Stimulated activated effector memory CD8-positive, alpha-beta T cell treated with anti-CD3 and anti-CD28 coated beads, Interleukin-12 subunit alpha, Interleukin-12 subunit beta, amount 100 ng/mL, for 72 hours (primary cell): ENCODE measurements at regions not wholly inside any gene's neighbourhood (a gene's known extent, or its start where the extent isn't known, plus 50 kb on each side); places are given as distances from the start of the nearest gene placed in this dataset.

Experiments
- ATAC-seq: fragments of 150-1000 bp; cut with Tn5 transposase; 2 replicates; pipeline ENCODE4 v1.10.0; 2021
- DNase-seq, 2 donors: peaks; one replicate each; pipeline ENCODE4 v3.0.0; 2021 to 2022; ENCODE audit warnings: low spot score in 2 of 2
- H3K27ac Mint-ChIP-seq: one replicate; pipeline ENCODE4 v1.8.0; 2022; ENCODE audit warnings: mild to moderate bottlenecking, mixed read lengths
- H3K36me3 Mint-ChIP-seq: one replicate; pipeline ENCODE4 v1.8.0; 2022; ENCODE audit warnings: mild to moderate bottlenecking, mixed read lengths
- H3K4me1 Mint-ChIP-seq: one replicate; pipeline ENCODE4 v1.8.0; 2022; ENCODE audit warnings: mixed read lengths
- H3K4me3 Mint-ChIP-seq: one replicate; pipeline ENCODE4 v1.8.0; 2022; ENCODE audit warnings: mild to moderate bottlenecking, mixed read lengths
- H3K9me3 Mint-ChIP-seq: one replicate; pipeline ENCODE4 v1.8.0; 2022; ENCODE audit warnings: mixed read lengths

DNA sequence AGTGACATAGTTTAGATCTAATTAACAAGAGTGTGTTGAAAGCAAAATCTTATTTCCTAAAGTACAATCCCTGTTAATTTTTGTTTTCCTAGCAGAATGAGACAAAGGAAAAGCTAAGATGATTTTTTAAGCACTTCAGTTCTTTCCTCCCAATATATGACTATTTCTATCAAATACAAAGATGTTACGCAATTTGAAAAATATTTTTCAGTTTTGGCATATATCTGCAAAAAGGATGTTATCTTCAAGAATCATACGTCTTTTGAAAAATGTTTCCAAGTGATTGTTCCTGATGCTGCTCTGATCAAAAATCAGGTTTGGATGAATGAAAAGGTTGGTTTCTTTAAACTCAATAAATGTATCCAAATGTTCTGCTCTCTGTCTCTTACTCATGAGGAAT, 486.7 kb upstream of the CPEB2 start:
- H3K4me3 Mint-ChIP-seq, result no peak overlapping the region
- no peaks in the 10 kb centered on the region for H3K9me3 Mint-ChIP-seq
- H3K27ac Mint-ChIP-seq, result no peak overlapping the region
- no peaks in the 10 kb centered on the region for H3K4me1 Mint-ChIP-seq
- no peak for ATAC-seq
- H3K36me3 Mint-ChIP-seq, result no peaks in the 10 kb centered on the region
- no peak for DNase-seq

DNA sequence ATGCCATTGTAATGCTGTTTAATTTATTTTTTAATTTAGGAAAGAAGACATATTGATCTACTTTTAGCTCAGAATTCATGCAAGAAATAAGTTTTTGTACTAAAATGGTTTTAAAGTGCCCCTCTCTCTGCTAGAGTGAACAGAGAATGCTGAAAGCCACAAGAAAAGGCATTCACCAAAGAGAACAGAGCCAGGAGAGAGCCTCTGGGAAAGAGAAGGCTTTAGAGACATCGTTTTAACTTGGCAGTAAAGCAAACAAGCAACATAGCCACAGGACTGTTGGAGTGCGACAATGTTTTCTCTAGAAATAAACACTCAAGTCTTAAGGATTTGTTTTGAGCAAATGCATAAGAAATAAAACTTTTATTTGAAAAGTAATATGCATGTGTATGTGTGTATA, 484.1 kb upstream of the CPEB2 start:
- Mint-ChIP-seq H3K4me1 (no peaks in the 10 kb centered on the region), H3K9me3 (no peaks in the 10 kb centered on the region), H3K36me3 (no peaks in the 10 kb centered on the region), H3K27ac (no peak overlapping the region), H3K4me3 (no peak overlapping the region)
- no peak for ATAC-seq
- no peak for DNase-seq

DNA sequence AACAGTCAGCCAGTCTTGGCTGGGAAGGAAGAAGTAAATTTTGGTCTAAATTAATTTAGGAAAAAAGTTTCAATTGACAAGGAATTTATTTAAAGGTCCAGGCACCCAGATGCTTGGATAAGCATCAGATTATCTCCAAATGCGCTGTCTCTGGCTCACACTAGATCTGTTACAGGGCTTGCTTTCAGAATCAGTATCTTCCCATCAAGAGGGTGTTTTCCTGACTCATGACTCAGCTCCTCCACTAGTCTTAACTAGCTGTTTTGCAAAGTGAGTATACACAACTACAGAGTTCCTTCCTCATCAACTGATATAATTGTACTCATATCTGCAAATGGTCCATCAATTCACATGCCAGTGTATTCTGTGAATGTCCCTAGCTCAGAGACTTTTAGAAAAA, 482.1 kb upstream of the CPEB2 start:
- no peaks in the 10 kb centered on the region for H3K4me1 Mint-ChIP-seq
- H3K9me3 Mint-ChIP-seq, result no peaks in the 10 kb centered on the region
- H3K27ac Mint-ChIP-seq, result no peak overlapping the region
- no peaks in the 10 kb centered on the region for H3K36me3 Mint-ChIP-seq
- H3K4me3 Mint-ChIP-seq, result no peak overlapping the region
- ATAC-seq (no peak), DNase-seq (no peak)

DNA sequence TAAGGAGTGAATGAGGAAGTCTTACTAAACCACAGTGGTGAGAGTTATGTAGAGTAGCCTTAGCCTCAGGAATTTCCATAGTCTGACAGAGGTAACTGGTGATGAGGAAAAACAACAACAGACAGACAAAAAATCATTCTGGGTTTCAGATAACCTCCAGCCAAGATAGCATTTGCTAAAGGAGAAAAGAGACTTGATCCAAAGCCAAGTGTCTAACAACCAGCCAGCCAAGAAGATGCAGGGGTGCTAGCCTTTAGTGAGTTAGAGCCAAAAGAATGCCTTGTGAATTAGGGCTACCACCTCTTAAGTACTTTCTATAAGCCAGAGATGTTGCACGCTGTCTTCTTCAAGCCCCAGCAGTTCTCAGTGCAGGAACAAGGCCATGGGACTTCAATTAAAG, 478.0 kb upstream of the CPEB2 start:
- Mint-ChIP-seq H3K36me3 (no peaks in the 10 kb centered on the region), H3K9me3 (no peaks in the 10 kb centered on the region)
- no peak for ATAC-seq

DNA sequence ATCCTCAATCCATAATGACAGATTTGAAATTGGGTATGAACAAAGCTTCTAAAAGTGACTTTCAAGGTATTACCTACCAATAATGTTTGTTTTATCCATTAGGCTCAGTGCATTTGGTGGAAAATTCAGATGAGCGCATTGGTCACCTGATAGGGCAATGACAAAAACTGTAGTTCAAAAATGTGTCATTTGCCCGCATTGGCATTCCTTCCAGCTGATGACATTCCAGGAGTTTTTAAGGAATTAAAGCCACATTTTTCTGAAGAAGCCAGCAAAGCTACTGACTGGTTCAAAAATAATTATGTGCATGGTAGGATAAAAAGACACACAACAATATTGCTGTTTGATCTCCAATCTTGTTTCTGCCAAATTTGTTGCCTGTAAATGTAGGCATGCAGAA, 473.4 kb upstream of the CPEB2 start:
- H3K4me1 Mint-ChIP-seq, result no peaks in the 10 kb centered on the region
- DNase-seq, result no peak
- H3K27ac Mint-ChIP-seq, result no peak overlapping the region
- no peak overlapping the region for H3K4me3 Mint-ChIP-seq
- ATAC-seq, result no peak
- no peaks in the 10 kb centered on the region for H3K36me3 Mint-ChIP-seq
- H3K9me3 Mint-ChIP-seq, result peaks cover 7% of the 10 kb centered on the region

More for the DNA sequence above, 478.0 kb upstream of the CPEB2 start:
- H3K27ac Mint-ChIP-seq, result no peak overlapping the region
- H3K4me1 Mint-ChIP-seq, result no peaks in the 10 kb centered on the region
- no peak for DNase-seq
- no peak overlapping the region for H3K4me3 Mint-ChIP-seq

DNA sequence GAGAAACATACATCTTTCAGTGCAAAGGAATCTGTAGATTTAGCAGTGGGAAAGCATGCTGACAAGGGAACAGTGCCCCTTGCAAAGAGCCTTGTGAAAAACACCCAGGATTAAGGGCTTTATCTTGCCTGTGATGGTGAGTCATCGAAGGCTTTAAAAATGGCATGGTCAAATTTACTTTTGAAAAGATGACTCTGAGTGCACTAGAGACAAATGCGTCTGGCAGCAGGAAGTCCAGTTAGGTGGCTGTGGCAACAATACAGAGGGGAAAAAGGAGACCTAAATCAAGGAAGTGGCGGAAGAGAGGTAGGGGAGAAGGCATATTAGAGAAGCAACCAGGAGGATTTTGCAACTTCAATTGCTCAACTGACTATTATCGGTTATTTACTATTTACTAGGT, 472.6 kb upstream of the CPEB2 start:
- Mint-ChIP-seq H3K4me1 (no peaks in the 10 kb centered on the region), H3K9me3 (peaks cover 7% of the 10 kb centered on the region), H3K4me3 (no peak overlapping the region), H3K36me3 (no peaks in the 10 kb centered on the region), H3K27ac (no peak overlapping the region)
- DNase-seq (no peak), ATAC-seq (no peak)

DNA sequence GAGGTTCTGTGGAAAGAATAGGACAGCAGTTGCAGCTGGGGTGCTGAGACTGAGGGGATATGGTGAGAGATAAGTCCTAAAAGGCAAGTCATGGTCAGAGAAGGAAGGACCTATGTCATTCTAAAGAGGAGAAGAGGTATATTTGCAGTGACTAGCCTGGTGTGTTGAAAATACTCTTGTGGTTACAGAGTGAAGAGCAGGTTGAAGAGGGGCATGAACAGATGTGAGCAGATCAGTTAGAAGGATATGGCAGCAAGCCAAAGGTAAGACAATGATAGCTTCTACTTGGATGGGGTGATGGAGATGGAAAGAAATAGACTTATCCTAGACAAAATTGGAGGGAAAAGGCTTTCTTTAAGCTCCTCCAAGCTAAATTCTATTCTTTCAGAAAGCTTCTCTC, 469.8 kb upstream of the CPEB2 start:
- no peak overlapping the region for H3K27ac Mint-ChIP-seq
- H3K4me3 Mint-ChIP-seq, result no peak overlapping the region
- DNase-seq (no peak), ATAC-seq (no peak)
- H3K9me3 Mint-ChIP-seq, result peaks cover 7% of the 10 kb centered on the region
- no peaks in the 10 kb centered on the region for H3K36me3 Mint-ChIP-seq
- no peaks in the 10 kb centered on the region for H3K4me1 Mint-ChIP-seq

DNA sequence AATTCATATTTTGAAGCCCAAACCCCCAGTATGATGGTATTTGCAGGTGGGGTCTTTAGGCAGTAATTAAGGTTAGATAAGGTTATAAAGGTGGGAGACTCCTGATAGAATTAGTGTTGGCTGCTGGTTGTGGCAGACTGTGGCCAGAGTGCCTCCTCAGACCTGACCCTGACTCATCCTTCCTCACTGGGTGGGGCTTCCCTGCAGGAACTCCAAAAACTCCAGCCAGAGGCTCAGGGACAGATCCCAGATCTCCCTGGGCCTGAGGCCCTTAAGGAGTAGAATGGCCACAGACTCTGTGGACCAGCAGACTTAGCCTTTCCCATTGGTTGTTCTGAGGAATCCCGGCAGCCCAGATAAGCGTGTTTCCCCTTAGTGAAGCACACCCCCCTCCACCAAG, 463.0 kb upstream of the CPEB2 start:
- Mint-ChIP-seq H3K27ac (no peak overlapping the region), H3K4me3 (no peak overlapping the region), H3K4me1 (no peaks in the 10 kb centered on the region), H3K36me3 (no peaks in the 10 kb centered on the region), H3K9me3 (peaks cover 7% of the 10 kb centered on the region)
- DNase-seq (no peak), ATAC-seq (no peak)

DNA sequence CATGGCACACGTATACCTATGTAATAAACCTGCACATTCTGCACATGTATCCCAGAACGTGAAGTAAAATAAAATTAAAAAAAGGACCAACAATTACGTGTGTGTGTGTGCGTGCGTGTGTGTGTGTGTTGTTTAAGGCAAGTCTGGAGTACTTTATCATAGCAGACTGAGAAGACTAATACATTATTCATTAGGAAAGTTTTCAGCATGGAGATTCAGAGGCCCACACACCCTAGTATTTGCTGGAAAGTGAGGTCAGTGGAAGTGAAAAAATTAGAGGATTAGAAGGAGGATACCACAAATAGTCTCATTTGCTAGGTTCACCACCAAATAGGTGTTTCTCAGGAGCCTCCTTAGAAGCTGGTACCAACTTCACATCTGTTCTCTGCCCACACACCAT, 457.1 kb upstream of the CPEB2 start:
- peaks cover 9% of the 10 kb centered on the region for H3K9me3 Mint-ChIP-seq
- no peaks in the 10 kb centered on the region for H3K4me1 Mint-ChIP-seq
- H3K36me3 Mint-ChIP-seq, result no peaks in the 10 kb centered on the region
- H3K27ac Mint-ChIP-seq, result no peak overlapping the region
- H3K4me3 Mint-ChIP-seq, result no peak overlapping the region
- ATAC-seq (no peak), DNase-seq (no peak)

DNA sequence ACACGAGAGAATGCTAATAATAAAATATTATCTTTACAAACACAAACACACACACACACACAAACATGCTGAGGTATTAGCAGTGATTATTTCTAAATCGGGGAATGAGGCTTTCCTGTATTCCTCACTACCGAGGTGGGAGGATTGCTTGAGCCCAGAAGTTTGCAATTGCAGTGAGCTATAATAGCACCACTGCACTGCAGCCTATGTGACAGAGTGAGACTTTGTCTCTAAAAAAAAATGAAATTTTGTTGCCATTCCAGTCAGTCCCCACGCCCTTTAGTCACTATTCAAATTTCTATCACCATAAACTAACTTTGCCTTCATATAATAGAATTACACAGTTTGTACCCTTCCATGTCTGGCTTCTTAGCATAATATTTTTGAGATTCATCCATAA, 456.5 kb upstream of the CPEB2 start:
- ATAC-seq (no peak), DNase-seq (no peak)
- no peak overlapping the region for H3K27ac Mint-ChIP-seq
- H3K4me1 Mint-ChIP-seq, result no peaks in the 10 kb centered on the region
- peaks cover 9% of the 10 kb centered on the region for H3K9me3 Mint-ChIP-seq
- no peak overlapping the region for H3K4me3 Mint-ChIP-seq
- H3K36me3 Mint-ChIP-seq, result no peaks in the 10 kb centered on the region

DNA sequence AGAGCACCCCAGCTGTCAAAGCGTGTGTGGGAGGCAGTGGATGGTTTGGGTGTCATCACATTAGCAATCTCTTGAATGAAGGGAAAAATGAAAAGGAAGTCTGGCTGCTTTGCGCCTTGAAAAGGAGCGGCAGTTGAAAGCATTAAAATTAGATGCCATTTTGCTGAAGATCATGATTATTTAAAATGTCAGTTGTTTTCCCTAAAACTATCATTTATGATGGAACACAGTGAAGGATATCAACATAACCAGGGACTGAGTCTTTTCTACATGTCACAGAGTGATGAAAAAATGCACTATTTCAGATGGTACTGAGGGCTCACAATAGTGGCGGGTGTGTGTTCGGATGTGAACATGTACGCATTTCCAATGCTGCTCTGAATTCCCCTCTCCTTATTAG, 450.2 kb upstream of the CPEB2 start:
- Mint-ChIP-seq H3K36me3 (no peaks in the 10 kb centered on the region), H3K9me3 (peaks cover 2% of the 10 kb centered on the region), H3K4me1 (no peaks in the 10 kb centered on the region), H3K27ac (no peak overlapping the region), H3K4me3 (no peak overlapping the region)
- DNase-seq (no peak), ATAC-seq (no peak)

DNA sequence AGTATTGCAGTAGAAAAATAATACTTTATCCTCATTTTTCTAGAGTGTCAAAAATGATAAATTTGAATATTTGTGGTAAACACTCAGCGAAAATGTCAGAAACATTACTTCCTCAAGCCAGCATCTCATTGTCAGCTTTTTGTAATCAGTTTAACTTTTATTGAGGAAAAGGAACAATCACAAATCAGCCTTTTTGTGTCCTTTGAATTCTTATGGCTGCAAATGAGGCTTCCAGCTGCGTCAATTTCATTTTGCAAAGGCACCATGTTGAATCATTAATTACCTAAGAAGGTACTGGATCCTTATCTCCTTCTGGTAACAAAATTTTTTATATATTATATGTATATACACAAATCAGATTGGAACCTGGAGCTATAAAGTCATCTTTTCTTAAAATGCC, 442.6 kb upstream of the CPEB2 start:
- no peaks in the 10 kb centered on the region for H3K36me3 Mint-ChIP-seq
- H3K4me3 Mint-ChIP-seq, result no peak overlapping the region
- no peak for DNase-seq
- H3K27ac Mint-ChIP-seq, result no peak overlapping the region
- no peaks in the 10 kb centered on the region for H3K4me1 Mint-ChIP-seq
- no peak for ATAC-seq
- H3K9me3 Mint-ChIP-seq, result peaks cover 10% of the 10 kb centered on the region

DNA sequence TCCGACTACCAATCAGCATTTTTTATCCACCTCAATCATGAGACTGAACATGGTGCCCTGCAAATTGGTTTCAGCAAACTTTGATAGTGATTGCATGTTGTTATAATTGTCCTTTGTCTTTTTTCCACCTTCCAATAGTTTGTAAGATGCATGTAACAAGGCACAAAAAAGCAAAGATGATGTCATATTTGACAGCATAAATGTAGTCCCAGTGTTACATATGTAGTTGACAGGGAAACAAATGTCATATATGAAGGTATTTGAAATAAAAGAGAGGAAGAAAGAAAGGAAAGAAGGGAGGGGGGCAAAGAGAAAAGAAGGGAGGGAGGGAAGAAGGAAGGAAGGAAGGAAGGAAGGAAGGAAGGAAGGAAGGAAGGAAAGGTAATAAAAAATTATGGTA, 441.7 kb upstream of the CPEB2 start:
- Mint-ChIP-seq H3K4me3 (no peak overlapping the region), H3K9me3 (peaks cover 10% of the 10 kb centered on the region), H3K4me1 (no peaks in the 10 kb centered on the region), H3K36me3 (no peaks in the 10 kb centered on the region), H3K27ac (no peak overlapping the region)
- ATAC-seq (no peak), DNase-seq (no peak)

DNA sequence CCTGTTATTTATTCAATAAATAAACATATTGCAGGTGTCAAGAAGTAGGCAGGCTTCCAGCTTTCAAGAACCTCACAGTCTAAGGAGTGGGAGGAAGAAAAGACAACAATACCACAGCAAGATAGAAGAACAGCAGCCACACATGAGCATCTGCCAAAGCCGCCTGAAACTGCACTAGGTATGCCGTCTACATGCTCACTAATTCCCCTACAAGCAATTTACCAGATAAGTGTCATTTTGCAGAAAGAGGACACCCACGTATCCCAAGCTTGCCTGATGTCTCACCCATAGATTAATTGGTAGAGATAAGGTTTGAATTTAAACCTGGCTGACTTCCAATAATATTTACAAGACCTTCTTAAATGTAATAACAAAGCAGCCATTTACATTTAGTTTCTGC, 439.4 kb upstream of the CPEB2 start:
- no peaks in the 10 kb centered on the region for H3K36me3 Mint-ChIP-seq
- H3K27ac Mint-ChIP-seq, result no peak overlapping the region
- ATAC-seq, result no peak
- H3K4me3 Mint-ChIP-seq, result no peak overlapping the region
- H3K4me1 Mint-ChIP-seq, result no peaks in the 10 kb centered on the region
- H3K9me3 Mint-ChIP-seq, result peaks cover 14% of the 10 kb centered on the region
- no peak for DNase-seq

DNA sequence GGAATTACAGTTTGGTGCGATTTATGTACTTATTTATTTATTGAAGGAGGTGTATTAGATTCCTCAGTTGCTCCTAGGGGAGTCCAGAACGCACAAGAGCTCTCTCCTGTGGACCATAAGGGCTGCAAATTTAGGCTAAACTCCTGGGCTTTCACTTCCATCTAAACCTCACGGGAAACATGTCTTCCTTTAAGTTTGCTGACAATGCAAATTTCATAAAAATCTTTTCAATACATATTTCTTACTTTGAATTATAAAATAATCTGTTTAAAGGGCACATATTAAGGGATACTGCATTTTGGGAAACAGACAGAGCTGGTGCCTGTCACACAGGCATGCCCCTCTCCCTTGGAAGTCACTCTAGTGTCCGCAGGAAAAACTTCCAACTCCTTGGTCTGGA, 438.0 kb upstream of the CPEB2 start:
- ATAC-seq (no peak), DNase-seq (no peak)
- H3K4me3 Mint-ChIP-seq, result no peak overlapping the region
- peaks cover 14% of the 10 kb centered on the region for H3K9me3 Mint-ChIP-seq
- no peaks in the 10 kb centered on the region for H3K36me3 Mint-ChIP-seq
- H3K4me1 Mint-ChIP-seq, result no peaks in the 10 kb centered on the region
- no peak overlapping the region for H3K27ac Mint-ChIP-seq

DNA sequence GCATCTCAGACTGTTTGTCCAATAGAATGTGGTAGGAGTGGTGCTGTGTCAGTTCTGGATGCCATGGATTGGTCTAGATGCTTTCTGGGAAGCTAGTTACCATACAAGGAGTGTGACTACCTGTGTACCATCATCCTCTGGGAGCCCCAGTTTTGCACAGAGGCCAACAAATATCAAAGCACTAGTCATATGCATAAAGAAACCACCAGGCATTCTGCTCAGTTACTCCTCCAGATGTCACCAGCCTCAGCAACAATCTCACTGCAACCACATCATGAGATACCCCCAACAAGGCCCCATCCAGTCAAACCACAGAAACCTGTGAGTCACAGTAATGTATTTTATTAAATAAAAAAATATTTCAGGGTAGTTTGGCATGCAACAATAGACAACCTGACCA, 435.8 kb upstream of the CPEB2 start:
- no peaks in the 10 kb centered on the region for H3K36me3 Mint-ChIP-seq
- DNase-seq, result no peak
- no peak for ATAC-seq
- no peaks in the 10 kb centered on the region for H3K4me1 Mint-ChIP-seq
- no peak overlapping the region for H3K4me3 Mint-ChIP-seq
- no peak overlapping the region for H3K27ac Mint-ChIP-seq
- peaks cover 7% of the 10 kb centered on the region for H3K9me3 Mint-ChIP-seq

DNA sequence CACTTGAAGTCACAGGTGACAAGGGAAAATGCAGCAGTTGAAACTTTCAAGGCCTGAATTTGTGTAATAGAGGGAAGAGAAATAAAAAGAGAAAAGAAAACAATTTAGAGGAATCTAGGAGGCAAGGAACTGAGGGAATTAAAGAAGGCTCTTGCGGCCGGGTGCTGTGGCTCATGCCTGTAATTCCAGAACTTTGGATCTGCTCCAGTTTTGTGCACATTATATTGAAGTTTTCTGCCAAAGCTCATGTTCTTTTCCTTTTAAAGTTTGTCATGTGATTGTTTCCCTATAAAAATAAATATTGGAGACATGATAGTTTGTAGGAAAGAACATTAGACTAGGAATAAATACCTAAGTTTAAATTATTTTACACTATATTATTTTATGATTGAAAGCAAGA, 433.9 kb upstream of the CPEB2 start:
- peaks cover 3% of the 10 kb centered on the region for H3K9me3 Mint-ChIP-seq
- no peaks in the 10 kb centered on the region for H3K36me3 Mint-ChIP-seq
- no peak for ATAC-seq
- H3K4me1 Mint-ChIP-seq, result no peaks in the 10 kb centered on the region
- no peak for DNase-seq
- no peak overlapping the region for H3K27ac Mint-ChIP-seq
- H3K4me3 Mint-ChIP-seq, result no peak overlapping the region
